GM18511 (cell line): ENCODE measurements at regions not wholly inside any gene's neighbourhood (a gene's known extent, or its start where the extent isn't known, plus 50 kb on each side); places are given as distances from the start of the nearest gene placed in this dataset.
"Not testable (repeated sequence)": the region's sequence is repeated elsewhere in the genome, so short reads cannot be mapped to it uniquely, and the experiment has no call there.

ENCODE experiments used
- ATAC-seq: cut with Tn5 transposase; IDR thresholded peaks from one replicate; pipeline ENCODE4 v1.9.1; 2021; ENCODE audit warnings: mild to moderate bottlenecking, moderate library complexity; ENCODE audit not compliant: unreplicated experiment

DNA sequence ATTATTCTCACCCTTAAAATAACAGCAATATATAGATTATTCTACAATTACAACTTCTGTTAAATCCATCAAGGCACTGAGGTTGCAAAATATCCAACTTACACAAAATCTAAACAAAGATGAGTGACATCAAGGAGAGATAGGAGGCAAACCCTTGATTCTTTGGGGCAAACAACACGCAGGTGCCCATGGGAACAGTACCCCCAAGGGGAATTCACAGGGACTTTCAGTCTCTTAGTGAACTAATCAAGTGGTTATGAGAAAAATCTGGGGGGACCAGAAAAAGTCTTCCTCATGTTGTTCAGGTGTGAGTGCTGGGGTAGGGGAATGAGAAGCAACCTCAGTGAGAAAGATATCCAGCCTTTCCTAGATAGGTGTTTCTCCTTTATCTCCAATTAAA is 1107.9 kb downstream of the PLA2G4A start:
- no peak for ATAC-seq

DNA sequence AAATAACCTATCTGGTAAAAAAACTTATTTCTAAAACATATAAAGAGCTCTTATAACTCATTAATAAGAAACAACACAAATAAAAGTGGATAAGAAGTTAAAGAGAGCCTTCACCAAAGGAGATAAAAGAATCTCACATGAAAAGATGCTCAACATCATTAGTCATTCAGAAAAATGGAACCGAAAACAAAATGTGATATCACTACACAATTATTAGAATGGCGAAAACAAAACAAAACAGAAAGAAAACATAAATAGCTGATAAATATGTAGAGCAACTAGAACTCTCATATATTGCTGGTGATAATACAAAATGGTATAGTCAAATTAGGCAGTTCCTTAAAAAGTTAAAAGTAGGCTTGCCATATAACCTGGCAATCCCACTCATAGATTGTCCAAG is 1109.3 kb downstream of the PLA2G4A start:
- no peak for ATAC-seq

- no peak for ATAC-seq
These were observed 1114.2 kb downstream of the PLA2G4A start for GRCh38 chr1:187942986-187943385.

GRCh38 chr1:187943606-187944403 is 1115.1 kb downstream of the PLA2G4A start:
- ATAC-seq, result no peak

DNA sequence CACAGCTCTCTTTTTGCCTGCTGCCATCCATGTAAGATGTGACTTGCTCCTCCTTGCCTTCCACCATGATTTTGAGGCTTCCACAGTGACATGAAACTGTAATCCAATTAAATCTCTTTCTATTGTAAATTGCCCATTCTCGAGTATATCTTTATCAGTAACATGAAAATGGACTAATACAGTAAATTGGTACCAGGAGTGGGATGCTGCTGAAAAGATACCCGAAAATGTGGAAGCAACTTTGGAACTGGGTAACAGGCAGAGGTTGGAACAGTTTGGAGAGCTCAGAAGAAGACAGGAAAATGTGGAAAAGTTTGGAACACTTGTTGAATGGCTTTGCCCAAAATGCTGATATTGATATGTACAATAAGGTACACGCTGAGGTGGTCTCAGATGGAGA is 1117.9 kb downstream of the PLA2G4A start:
- ATAC-seq, result not testable (repeated sequence)

DNA sequence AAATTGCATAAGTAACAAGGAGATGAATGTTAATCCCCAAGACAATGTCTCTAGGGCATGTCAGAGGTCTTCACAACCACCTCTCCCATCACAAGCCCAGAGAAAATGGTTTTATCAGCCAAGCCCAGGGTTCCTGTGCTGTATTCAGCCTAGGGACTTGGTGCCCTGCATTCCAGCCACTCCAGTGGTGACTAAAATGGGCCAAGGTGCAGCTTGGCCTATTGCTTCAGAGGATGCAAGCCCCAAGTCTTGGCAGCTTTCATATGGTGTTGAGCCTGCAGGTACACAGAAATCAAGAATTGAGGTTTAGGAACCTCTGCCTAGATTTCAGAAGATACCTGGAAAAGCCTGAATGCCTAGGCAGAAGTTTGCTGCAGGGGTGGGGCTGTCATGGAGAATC is 1118.6 kb downstream of the PLA2G4A start:
- no peak for ATAC-seq

- ATAC-seq, result no peak
These were observed 1119.5 kb downstream of the PLA2G4A start for GRCh38 chr1:187948170-187948794.

- no peak for ATAC-seq
These were observed 1120.8 kb downstream of the PLA2G4A start for GRCh38 chr1:187949567-187949966.

DNA sequence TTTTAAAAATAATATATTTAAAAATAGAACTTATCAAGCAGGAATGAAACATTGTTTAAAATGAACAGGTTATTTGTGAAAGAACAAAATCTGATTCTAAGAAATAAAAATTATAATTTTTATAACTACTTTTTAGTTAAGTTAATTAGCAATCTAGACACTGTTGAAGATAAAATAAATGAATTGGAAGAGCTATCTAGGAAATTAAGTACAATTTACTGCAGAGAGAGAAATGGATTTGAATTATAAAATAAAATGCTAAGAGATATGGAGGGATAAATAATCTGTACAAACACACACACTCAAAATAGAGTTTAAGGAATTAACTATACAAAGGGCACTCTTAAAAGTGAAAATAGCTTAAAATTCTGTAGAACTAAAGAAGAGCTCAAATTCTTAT is 1123.1 kb downstream of the PLA2G4A start:
- ATAC-seq, result no peak

DNA sequence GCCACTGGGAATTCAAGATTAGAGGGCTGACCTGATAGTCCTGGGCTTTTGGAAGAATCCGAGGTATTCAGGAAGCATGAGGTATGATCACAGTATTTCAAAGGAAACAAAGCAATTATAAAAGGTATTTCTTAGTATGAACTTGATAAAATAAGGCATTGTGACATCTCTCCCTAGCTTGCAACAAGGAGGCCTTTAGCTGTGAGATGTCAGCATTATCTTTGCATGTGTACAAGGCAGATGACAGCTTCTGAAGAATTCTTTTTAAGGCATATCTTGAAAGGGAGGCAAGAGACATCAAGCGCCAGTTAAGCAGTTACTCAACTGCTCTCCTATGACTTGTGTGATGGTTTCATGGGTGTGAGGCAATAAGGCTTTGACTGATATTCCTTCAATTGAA is 1123.7 kb downstream of the PLA2G4A start:
- ATAC-seq, result no peak

DNA sequence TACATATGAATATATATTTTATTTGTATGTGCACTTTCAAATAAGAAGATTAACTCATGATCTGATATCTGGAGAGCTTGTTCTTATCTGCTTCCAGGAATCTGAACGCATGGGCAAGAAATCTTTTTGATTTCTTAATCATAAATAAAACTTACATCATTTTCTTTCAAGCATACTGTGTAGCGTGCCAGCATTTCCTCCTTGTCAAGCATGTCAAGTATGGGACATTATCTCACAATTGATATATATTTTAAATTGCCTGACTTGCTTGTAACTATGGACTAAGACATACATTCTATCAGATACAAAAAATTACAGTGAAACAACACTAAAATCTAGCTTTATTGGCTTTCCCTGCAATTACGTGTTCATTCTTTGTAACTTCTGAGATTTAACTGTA is 1128.2 kb downstream of the PLA2G4A start:
- ATAC-seq, result no peak

GRCh38 chr1:187958207-187958606 is 1129.5 kb downstream of the PLA2G4A start:
- ATAC-seq, result no peak

- no peak for ATAC-seq
These were observed 1130.3 kb downstream of the PLA2G4A start for GRCh38 chr1:187959062-187959461.

DNA sequence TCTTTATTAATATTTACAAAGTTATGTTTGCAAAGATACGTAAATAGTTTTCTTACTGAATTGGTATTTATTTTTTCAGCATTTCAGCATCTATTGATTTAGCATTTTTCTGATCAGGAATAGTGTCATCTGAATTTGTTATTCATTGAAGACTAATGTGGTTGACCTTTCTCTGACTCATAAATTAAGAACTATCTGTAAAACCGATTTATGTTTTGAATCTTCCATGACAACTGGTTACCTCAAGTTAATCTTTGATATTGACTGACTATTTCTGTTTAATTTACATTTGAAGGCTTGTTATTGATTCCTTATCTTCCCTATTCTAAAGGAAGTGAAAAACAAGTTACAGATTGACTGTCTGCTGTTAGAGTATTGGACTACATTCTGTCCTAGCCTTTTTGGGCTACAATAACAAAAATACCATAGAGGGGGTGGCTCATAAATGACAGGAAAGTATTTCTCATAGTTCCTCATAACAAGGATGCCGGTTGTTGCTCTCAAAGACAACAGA is 1131.4 kb downstream of the PLA2G4A start:
- ATAC-seq, result no peak

GRCh38 chr1:187961895-187962294 is 1133.1 kb downstream of the PLA2G4A start:
- no peak for ATAC-seq

DNA sequence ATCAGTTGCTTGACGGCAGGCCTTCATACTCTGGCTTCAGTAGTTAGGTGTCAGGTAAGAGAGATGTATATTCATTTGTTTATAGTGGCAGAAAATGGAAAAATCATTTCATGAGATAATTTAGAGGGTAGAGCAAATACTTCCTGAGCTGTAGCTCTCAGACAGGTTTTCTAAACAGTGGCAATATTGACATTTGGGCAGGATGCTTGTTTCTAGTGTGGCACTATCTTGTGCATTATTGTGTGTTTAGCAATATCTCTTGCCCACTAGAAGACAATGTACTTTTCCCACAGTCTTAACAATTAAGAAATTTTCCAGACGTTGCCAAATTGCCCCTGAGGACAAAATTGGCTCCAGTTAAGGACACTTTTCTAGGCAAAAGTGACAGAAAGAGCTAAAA is 1143.1 kb downstream of the PLA2G4A start:
- no peak for ATAC-seq

DNA sequence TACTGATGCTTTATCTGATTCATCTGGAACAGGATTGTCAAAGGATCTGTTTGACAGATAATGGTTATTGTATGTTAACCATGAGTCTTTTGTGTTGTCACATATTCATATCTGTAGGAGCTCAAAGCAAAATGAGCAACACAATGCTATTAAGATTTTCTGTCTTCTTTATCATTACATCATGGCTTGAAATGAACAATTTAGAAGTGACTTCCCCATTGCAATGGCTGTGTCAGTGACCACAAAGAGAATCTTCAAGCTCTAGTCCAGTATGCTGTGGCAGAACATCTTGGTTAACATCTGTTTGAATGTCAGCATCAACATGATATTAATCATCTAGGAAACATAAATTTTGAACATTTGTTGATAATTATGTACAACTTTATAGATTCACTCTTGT is 1148.5 kb downstream of the PLA2G4A start:
- no peak for ATAC-seq

DNA sequence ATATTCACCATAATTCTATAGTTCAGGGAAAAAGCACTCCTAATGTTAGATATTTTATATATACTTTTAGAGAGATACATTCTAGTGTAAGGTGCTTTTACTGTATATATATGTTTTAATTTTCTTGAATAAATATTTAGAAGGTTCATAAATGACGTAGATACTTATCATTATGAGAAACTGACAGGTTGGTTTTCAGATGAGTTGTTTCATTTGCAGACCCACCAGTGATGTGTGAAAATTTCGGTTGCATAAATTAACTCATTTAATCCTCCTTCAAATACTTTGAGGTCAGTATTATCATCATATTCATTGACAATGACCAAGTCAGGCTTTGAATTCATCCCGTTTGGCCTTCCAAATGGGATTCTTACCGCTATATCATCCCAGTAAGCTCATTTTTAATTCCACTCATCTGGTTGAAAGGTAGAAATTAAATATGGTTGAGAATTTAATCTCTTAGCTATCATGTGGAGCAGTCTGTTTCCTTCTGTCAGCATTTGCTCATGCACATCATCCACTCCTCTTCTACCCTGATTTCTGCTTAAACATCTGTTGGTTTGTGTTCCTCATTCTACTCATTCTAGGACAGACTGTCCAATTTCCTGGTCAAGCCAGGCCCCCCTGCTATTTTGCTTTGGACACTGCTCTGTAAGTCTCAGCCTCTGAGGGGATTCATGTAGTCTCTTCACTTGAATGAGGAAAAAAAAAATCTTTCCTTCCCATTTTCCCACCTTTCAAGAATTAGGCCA is 1156.6 kb downstream of the PLA2G4A start:
- peak; percentile 44 for ATAC-seq

- ATAC-seq, result peak; percentile 75
These were observed 1157.3 kb downstream of the PLA2G4A start for GRCh38 chr1:187985897-187986654.

DNA sequence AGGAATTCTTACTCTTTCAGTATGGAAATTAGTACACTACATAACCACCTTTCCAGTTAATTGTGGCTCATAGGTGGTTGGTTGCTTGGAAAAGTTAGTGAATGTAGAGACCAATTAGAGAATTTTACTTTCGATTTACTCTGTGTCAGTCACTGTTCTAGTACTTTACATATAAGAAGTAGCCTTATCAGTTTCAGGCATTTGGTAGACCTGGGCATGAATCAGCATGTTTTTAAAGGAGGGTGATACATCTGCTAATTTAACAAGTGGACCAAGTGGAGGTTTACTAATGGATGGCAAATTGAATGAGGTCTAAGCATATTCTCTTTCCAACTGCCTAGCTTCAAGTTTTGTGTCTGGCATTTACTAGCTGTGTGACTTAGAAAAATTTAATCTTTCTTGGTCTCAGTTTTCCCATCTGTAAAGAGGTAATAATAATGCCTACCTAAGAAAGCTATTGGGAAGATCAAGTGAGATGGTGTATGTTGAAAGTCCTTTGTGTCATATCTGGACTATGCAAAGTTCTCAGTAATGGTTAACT is 1158.6 kb downstream of the PLA2G4A start:
- no peak for ATAC-seq

GRCh38 chr1:187991944-187992343 is 1163.2 kb downstream of the PLA2G4A start:
- ATAC-seq, result no peak
